SK-N-SH treated with all-trans-retinoic acid at 6 μM for 48 hours (cell line): ENCODE measurements at regions not wholly inside any gene's neighbourhood (a gene's known extent, or its start where the extent isn't known, plus 50 kb on each side); places are given as distances from the start of the nearest gene placed in this dataset.

Source experiments
- ARNTL ChIP-seq: fragments of 450-650 bp; formaldehyde crosslinking; IDR thresholded peaks from 2 replicates; pipeline ENCODE4 v1.5.0; 2020; ENCODE audit warnings: low read depth, mild to moderate bottlenecking, moderate library complexity, borderline replicate concordance
- ISL1 ChIP-seq: fragments of 250-450 bp; sonication (Bioruptor Pico); IDR thresholded peaks from 2 replicates; pipeline ENCODE4 v2.1.2; 2022; ENCODE audit warnings: mild to moderate bottlenecking, moderate library complexity
- PATZ1 ChIP-seq: fragments of 250-450 bp; sonication (Bioruptor Pico); IDR thresholded peaks from 2 replicates; pipeline ENCODE4 v1.8.0; 2020; ENCODE audit warnings: mild to moderate bottlenecking, moderate library complexity, borderline replicate concordance
- SNAI2 ChIP-seq: fragments of 250-450 bp; sonication (Bioruptor Pico); IDR thresholded peaks from 2 replicates; pipeline ENCODE4 v1.5.0; 2020; ENCODE audit warnings: mild to moderate bottlenecking, moderate library complexity
- TCF4 ChIP-seq: fragments of 250-450 bp; sonication (Bioruptor Pico); IDR thresholded peaks from 2 replicates; pipeline ENCODE4 v1.8.0; 2021; ENCODE audit warnings: mild to moderate bottlenecking, moderate library complexity, borderline replicate concordance
- TF ChIP-seq, protein P1 (sequence below): fragments of 250-450 bp; sonication (Bioruptor Pico); IDR thresholded peaks from 2 replicates; pipeline ENCODE4 v1.5.1; 2021; ENCODE audit warnings: mild to moderate bottlenecking, moderate library complexity
- TF ChIP-seq, protein P2 (sequence below): fragments of 250-450 bp; sonication (Bioruptor Pico); IDR thresholded peaks from 2 replicates; pipeline ENCODE4 v1.8.0; 2021; ENCODE audit warnings: low read depth, mild to moderate bottlenecking, moderate library complexity, borderline replicate concordance

- TF ChIP-seq SNAI2 (CRISPR knock-in tag): 0 out of 2 replicates have a peak, but pooled peaks have one; percentile 16
- TF ChIP-seq, protein P1, sequence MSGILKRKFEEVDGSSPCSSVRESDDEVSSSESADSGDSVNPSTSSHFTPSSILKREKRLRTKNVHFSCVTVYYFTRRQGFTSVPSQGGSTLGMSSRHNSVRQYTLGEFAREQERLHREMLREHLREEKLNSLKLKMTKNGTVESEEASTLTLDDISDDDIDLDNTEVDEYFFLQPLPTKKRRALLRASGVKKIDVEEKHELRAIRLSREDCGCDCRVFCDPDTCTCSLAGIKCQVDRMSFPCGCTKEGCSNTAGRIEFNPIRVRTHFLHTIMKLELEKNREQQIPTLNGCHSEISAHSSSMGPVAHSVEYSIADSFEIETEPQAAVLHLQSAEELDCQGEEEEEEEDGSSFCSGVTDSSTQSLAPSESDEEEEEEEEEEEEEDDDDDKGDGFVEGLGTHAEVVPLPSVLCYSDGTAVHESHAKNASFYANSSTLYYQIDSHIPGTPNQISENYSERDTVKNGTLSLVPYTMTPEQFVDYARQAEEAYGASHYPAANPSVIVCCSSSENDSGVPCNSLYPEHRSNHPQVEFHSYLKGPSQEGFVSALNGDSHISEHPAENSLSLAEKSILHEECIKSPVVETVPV: 0 out of 2 replicates have a peak, but pooled peaks have one; percentile 7
- TF ChIP-seq, protein P2, sequence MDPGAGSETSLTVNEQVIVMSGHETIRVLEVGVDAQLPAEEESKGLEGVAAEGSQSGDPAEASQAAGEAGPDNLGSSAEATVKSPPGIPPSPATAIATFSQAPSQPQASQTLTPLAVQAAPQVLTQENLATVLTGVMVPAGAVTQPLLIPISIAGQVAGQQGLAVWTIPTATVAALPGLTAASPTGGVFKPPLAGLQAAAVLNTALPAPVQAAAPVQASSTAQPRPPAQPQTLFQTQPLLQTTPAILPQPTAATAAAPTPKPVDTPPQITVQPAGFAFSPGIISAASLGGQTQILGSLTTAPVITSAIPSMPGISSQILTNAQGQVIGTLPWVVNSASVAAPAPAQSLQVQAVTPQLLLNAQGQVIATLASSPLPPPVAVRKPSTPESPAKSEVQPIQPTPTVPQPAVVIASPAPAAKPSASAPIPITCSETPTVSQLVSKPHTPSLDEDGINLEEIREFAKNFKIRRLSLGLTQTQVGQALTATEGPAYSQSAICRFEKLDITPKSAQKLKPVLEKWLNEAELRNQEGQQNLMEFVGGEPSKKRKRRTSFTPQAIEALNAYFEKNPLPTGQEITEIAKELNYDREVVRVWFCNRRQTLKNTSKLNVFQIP: no peak
- peak; percentile 90 for TF ChIP-seq ISL1 (CRISPR knock-in tag)
- TF ChIP-seq PATZ1 (CRISPR knock-in tag): no peak
- no peak for TF ChIP-seq ARNTL (CRISPR knock-in tag)
- peak; percentile 90; the same call in 1 of the 2 replicates for TF ChIP-seq TCF4
Observed at GRCh38 chr11:97893612-97894011, 1127.1 kb upstream of the CNTN5 start.
